Fibroblast of lung (primary cell): ENCODE measurements at regions not wholly inside any gene's neighbourhood (a gene's known extent, or its start where the extent isn't known, plus 50 kb on each side); places are given as distances from the start of the nearest gene placed in this dataset.

ENCODE experiments used
- CTCF ChIP-seq, 2 donors: IDR thresholded peaks in 1 of 2; conservative IDR thresholded peaks in 1 of 2; 1 replicate in 1 of 2; 2 replicates in 1 of 2; pipeline ENCODE4 v1.5.1; 2011 to 2012; ENCODE audit warnings: low read length in 2 of 2, control low read depth in 1 of 2, inconsistent platforms in 1 of 2, low read depth in 1 of 2, mild to moderate bottlenecking in 1 of 2
- EZH2 ChIP-seq: IDR thresholded peaks from 2 replicates; pipeline ENCODE4 v1.5.1; 2012; ENCODE audit warnings: low read length, control low read depth, mild to moderate bottlenecking; ENCODE audit errors: missing control alignments

DNA sequence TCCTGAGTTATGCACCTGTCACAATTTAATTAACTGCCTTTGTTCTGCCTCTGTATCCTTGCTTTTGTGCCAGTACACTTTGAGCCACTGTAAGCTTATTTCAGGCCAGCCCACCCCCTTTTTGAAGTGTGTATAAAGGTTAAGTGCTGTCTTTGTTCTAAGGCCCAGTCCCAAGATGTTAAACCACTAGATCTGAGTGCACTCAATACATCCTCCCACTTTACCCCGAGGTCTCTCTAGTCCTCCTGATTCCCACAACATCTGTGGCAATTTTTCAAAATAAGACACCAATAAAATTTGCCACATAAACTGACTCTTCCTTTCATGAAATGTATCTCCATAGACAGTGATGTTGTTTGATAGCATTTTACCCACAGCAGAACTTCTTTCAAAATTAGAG, 124.1 kb upstream of the SPIN4 start:
- no peak for TF ChIP-seq CTCF (conservative IDR thresholded peaks at IDR 0.05 in 1 of 2, IDR thresholded peaks at IDR 0.05 in 1 of 2; ENCODE audit: low read depth in 1 of 2, low read length in 2 of 2)
- TF ChIP-seq EZH2 = no peak
